ENCODE measurements at regions not wholly inside any gene's neighbourhood (a gene's known extent, or its start where the extent isn't known, plus 50 kb on each side); places are given as distances from the start of the nearest gene placed in this dataset.

GRCh38 chrX:42686296-42686695, 91.7 kb downstream of the PPP1R2C start:
- Histone ChIP-seq H3K4me3 (no peak overlapping the region), H3K27me3 (no peaks in the 10 kb centered on the region), H3K4me1 (no peaks in the 10 kb centered on the region), H3K27ac (no peak overlapping the region), H3K36me3 (no peaks in the 10 kb centered on the region), H3K9me3 (no peaks in the 10 kb centered on the region)
- no peak for ATAC-seq
- TF ChIP-seq CTCF (IDR thresholded peaks at IDR 0.05) (no peak), POLR2AphosphoS5 (IDR thresholded peaks at IDR 0.05) (no peak), POLR2A (IDR thresholded peaks at IDR 0.05) (no peak), EP300 (IDR thresholded peaks at IDR 0.05) (no peak)
- 29 to 100% methylated on average over 1 of the region's 1 CpG for WGBS, 2 donors (ENCODE audit: low coverage in 1 of 2)

- Histone ChIP-seq H3K27ac (no peak overlapping the region), H3K9me3 (no peaks in the 10 kb centered on the region), H3K4me3 (no peak overlapping the region), H3K27me3 (no peaks in the 10 kb centered on the region), H3K4me1 (no peaks in the 10 kb centered on the region), H3K36me3 (no peaks in the 10 kb centered on the region)
- WGBS, 2 donors (ENCODE audit: low coverage in 1 of 2) = 78% methylated on average over 2 of the region's 2 CpGs; no CpG with 5 or more reads in 1 of the 2 donors
- TF ChIP-seq POLR2A (IDR thresholded peaks at IDR 0.05) (no peak), EP300 (IDR thresholded peaks at IDR 0.05) (no peak), POLR2AphosphoS5 (IDR thresholded peaks at IDR 0.05) (no peak), CTCF (IDR thresholded peaks at IDR 0.05) (no peak)
- ATAC-seq = no peak
Observed at GRCh38 chrX:42684065-42684464, 93.9 kb downstream of the PPP1R2C start.

GRCh38 chrX:42680666-42681065, 97.3 kb downstream of the PPP1R2C start:
- Histone ChIP-seq H3K4me3 (no peak overlapping the region), H3K9me3 (no peaks in the 10 kb centered on the region), H3K4me1 (no peaks in the 10 kb centered on the region), H3K27ac (no peak overlapping the region), H3K36me3 (no peaks in the 10 kb centered on the region), H3K27me3 (no peaks in the 10 kb centered on the region)
- WGBS, 2 donors (ENCODE audit: low coverage in 1 of 2) = 0 to 21% methylated on average over 1 to 2 of the region's 2 CpGs
- ATAC-seq = no peak
- TF ChIP-seq POLR2A (IDR thresholded peaks at IDR 0.05) (no peak), CTCF (IDR thresholded peaks at IDR 0.05) (no peak), EP300 (IDR thresholded peaks at IDR 0.05) (no peak), POLR2AphosphoS5 (IDR thresholded peaks at IDR 0.05) (no peak)

- TF ChIP-seq POLR2AphosphoS5 (IDR thresholded peaks at IDR 0.05) = no peak
- TF ChIP-seq CTCF (IDR thresholded peaks at IDR 0.05) = no peak
- no peak for TF ChIP-seq POLR2A (IDR thresholded peaks at IDR 0.05)
- no peak for TF ChIP-seq EP300 (IDR thresholded peaks at IDR 0.05)
- Histone ChIP-seq H3K4me1 (no peaks in the 10 kb centered on the region), H3K27ac (no peak overlapping the region), H3K27me3 (no peaks in the 10 kb centered on the region), H3K9me3 (no peaks in the 10 kb centered on the region), H3K4me3 (no peak overlapping the region), H3K36me3 (no peaks in the 10 kb centered on the region)
- ATAC-seq = no peak
- WGBS, 2 donors (ENCODE audit: low coverage in 1 of 2) = 39 to 80% methylated on average over 2 of the region's 6 CpGs
Observed at GRCh38 chrX:42678133-42678532, 99.8 kb downstream of the PPP1R2C start.

GRCh38 chrX:42673301-42673810, 104.6 kb downstream of the PPP1R2C start:
- Histone ChIP-seq H3K27me3 (no peaks in the 10 kb centered on the region), H3K36me3 (no peaks in the 10 kb centered on the region), H3K4me1 (no peaks in the 10 kb centered on the region), H3K27ac (no peak overlapping the region), H3K9me3 (peaks cover 0 to 5% (median 0%) of the 10 kb centered on the region in 3 donors), H3K4me3 (no peak overlapping the region)
- TF ChIP-seq CTCF (IDR thresholded peaks at IDR 0.05) (no peak), POLR2AphosphoS5 (IDR thresholded peaks at IDR 0.05) (peak; percentile 17)
- ATAC-seq = no peak

All from gastroesophageal sphincter (tissue), 4 donors.